Gastroesophageal sphincter (tissue), 3 donors: ENCODE measurements at regions not wholly inside any gene's neighbourhood (a gene's known extent, or its start where the extent isn't known, plus 50 kb on each side); places are given as distances from the start of the nearest gene placed in this dataset.

Source experiments
- CTCF ChIP-seq, 4 experiments: fragments of 200-600 bp in 2 of 4; fragments of 450-650 bp in 2 of 4; sonication (generic) in 1 of 4; IDR thresholded peaks; one replicate each; pipeline ENCODE4 v1.5.1; 2017 to 2019; ENCODE audit warnings: antibody characterized with exemption in 4 of 4, mild to moderate bottlenecking in 2 of 4, moderate library complexity in 2 of 4
- EP300 ChIP-seq: sonication (generic); formaldehyde crosslinking; IDR thresholded peaks from one replicate; pipeline ENCODE4 v1.6.1; 2017; ENCODE audit warnings: antibody characterized with exemption, mild to moderate bottlenecking
- POLR2A ChIP-seq, 2 donors: fragments of 450-650 bp; IDR thresholded peaks; one replicate each; pipeline ENCODE4 v1.6.1; 2017; ENCODE audit warnings: antibody characterized with exemption in 2 of 2, mild to moderate bottlenecking in 2 of 2, moderate library complexity in 1 of 2

- TF ChIP-seq POLR2A (IDR thresholded peaks at IDR 0.05) (no peak), CTCF (IDR thresholded peaks at IDR 0.05) (no peak), EP300 (no peak)
Observed at GRCh38 chrX:39602195-39602594, 495.6 kb downstream of the BCOR start.
